NCI-H2196 treated with DMSO at 0.1 percent for 48 hours (cell line): ENCODE measurements at regions not wholly inside any gene's neighbourhood (a gene's known extent, or its start where the extent isn't known, plus 50 kb on each side); places are given as distances from the start of the nearest gene placed in this dataset.

Source experiments
- DNase-seq: peaks from one replicate; lab custom pipeline; 2025; ENCODE audit not compliant: unreplicated experiment; lab: John Stamatoyannopoulos, UW

DNA sequence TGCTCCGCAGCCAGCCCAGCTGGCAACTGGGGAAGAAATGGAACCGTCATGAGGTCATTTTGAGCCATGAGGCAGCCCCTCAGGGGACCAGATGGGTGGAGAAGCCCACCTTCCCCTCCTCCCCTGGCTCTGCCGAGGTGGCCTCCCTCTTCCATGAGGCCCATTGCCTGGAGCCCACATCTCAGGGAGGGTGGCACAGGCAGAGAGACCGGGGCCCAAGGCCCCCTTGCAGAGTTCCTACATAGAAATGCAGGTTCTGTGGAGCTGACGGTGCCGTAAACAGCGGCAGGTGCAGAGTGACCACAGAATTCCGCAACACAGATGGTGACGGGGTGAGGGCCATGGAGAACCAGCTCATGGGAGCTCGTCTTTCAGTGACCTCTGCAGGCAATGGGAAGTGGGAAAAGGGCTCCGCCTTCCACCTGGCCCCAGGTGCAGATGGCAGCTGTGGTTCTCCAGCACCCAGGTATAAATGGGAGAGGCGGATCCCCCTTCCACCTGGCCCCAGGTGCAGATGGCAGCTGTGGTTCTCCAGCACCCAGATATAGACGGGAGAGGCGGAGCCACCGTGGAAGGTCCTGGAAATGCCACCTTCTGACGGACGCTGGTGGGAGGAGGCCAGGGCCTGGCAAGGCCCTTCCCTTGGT is 765.4 kb downstream of the BRD1 start:
- DNase-seq = peak; percentile 2

- no peak for DNase-seq
Measured at GRCh38 chr22:49057910-49058309, 769.8 kb downstream of the BRD1 start.

DNA sequence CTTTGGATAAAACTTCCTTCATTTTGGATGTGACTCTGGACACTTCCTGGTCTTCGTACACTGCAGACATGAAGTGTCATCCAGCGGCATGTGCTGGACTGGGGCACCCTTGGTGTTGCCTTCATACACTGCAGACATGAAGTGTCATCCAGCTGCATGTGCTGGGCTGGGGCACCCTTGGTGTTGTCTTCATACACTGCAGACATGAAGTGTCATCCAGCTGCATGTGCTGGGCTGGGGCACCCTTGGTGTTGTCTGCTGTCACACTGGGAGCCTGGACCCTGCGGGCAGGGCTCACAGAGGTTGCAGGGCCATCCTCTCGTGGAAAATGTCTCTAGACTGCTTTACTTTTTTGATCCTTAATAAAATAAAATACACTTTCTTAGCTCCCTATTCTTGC is 771.4 kb downstream of the BRD1 start:
- no peak for DNase-seq

GRCh38 chr22:49055406-49055805 is 772.3 kb downstream of the BRD1 start:
- no peak for DNase-seq

DNA sequence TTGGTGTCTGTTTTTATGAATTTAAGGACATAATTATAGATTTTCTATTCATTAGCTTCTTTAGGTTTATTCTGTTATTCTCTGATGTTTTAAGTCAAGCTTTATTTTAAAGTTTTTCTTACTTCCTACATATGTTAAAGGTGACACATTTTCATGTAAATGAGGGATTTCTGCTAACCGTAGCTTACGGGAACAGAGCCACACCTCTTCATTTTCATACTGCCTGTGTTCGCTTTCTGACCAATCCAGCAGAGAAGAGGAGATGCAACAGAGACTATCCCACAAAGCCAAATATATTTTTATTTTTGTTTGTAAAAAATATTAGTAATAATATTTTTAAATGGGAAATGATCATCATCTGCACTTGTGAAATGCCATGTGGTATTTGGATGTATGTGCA is 774.1 kb downstream of the BRD1 start:
- no peak for DNase-seq

- no peak for DNase-seq
Measured at GRCh38 chr22:49052560-49052959, 775.1 kb downstream of the BRD1 start.

DNA sequence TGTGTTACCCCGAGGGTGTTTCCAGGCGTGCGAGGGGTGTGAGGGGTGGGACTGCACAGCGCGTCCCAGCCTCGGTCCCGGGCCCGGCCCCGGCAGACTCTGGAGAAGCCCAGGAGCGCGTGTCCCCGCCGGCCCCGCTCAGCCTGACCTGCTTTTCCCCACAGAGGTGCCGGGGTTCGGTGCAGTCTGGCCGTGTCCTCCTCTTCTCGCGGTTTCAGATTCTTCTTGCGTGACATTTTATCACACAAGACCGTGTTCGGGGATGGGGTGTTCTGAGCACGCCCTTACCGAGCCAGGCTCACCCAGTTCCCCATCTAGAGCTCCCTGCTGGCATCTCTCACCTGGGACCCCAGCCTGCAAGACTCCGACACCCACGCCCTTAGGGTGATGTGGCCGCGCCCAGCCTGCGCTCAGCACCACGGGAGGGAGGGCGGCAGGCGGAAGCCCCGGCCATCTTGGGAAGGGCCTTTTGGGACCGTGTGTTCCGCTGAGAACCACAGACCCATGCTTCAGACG is 775.6 kb downstream of the BRD1 start:
- no peak for DNase-seq

DNA sequence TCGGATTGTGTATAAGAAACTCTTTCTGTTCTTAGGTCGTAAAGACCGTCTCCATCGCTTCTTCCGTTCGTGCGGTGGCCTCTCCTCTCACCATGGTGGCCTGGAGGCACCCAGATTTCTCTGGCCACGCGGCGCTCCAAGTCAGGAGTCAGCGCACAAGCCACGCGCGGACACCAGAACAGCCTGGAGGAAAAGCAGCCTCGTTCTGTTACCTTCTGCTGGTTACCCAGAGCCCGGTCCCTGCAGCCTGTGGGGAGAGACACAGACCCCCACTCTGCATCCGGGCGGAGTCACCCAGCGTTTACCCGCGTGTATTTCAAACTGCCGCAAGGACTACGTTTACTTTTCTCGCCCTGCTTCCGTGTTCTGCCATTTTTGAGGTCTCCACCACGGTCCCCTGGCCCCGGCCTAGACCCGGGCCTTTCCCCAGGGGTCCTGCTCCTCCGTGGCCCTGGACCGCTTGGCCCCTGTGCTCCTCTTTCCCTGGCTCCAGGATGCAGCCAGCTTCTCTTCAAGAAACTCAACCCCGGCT is 776.1 kb downstream of the BRD1 start:
- DNase-seq = no peak

- DNase-seq = no peak
Measured at GRCh38 chr22:49049691-49050090, 778.0 kb downstream of the BRD1 start.

DNA sequence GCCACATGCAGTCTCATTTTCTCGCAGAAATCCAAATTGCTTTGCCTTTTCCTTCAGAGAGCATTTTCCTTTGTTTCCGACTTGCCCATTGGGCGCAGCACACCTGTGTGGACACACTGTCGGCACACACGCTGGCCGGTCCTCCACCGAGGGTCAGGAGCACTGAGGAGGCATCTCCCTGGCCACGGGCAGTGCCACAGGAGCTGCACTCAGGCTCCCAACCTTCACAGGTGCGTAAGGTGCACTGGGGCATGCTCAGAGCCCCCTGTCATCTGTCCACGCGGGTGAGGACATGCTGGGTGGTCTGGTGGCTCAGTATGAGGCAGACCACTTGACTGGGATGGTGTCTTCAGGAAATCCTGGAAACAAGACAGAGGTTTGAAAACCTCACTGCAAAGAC is 779.1 kb downstream of the BRD1 start:
- DNase-seq = no peak

GRCh38 chr22:49047447-49047846 is 780.2 kb downstream of the BRD1 start:
- DNase-seq = no peak

DNA sequence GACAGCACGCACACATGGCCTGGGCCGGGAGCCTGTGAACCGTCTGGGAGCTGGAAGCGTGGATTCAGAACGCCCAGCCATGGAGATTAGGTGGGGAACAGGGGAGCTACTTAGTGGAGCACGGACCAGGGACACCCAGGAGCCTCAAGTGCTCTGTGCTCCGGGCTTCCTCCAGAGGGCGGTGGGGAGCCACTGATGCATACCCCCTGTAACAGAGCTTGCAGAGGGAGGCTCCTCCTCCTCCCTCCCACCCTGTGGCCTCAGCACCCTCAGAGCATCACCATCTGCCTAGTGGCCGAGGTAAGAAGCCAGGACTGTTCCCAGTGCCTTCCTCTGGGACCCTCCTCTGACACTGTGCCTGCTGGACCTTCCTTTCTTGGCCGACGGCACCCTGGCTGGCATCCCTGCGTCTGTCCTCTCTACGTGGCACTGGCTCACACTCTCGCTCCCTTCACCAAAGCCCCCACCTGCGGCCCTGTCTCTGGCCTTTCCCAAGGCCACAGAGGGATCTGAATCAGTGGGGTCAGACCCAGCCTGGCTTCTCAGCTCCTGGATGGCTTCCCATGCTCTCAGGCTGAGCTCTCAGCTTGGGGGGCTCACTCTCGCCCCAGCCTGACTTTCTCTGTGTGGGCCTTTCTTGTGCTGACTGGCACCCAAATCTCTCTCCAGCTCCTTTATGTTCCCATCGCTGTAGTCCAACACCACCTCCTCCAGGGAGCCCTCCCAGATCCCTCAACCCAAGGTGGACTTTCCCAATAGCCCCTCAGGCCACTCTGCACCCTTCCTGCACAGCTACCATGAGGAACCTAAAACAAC is 780.9 kb downstream of the BRD1 start:
- no peak for DNase-seq

GRCh38 chr22:49046000-49046545 is 781.6 kb downstream of the BRD1 start:
- no peak for DNase-seq

DNA sequence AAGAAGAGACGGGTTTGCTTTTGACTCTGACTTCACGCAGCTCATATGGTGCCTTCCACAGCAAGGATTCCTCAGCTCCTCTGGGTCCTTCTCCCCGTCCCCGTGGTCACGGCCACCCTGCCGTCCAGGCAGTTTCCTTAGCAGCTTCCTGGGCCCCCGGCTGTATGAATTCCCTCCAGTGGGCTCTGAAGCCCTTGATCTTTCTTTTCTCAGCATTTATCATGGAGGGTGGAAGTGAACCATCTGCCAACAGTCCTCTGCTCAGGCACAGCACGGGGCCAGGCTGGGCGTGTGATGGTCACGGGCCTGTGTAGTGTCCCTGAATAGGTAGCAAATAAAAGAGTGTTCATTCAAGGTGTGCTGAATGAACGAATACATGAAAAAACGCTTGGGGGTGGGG is 782.4 kb downstream of the BRD1 start:
- no peak for DNase-seq

- DNase-seq = no peak
Measured at GRCh38 chr22:49044776-49045175, 782.9 kb downstream of the BRD1 start.

- no peak for DNase-seq
Measured at GRCh38 chr22:49044091-49044490, 783.6 kb downstream of the BRD1 start.

DNA sequence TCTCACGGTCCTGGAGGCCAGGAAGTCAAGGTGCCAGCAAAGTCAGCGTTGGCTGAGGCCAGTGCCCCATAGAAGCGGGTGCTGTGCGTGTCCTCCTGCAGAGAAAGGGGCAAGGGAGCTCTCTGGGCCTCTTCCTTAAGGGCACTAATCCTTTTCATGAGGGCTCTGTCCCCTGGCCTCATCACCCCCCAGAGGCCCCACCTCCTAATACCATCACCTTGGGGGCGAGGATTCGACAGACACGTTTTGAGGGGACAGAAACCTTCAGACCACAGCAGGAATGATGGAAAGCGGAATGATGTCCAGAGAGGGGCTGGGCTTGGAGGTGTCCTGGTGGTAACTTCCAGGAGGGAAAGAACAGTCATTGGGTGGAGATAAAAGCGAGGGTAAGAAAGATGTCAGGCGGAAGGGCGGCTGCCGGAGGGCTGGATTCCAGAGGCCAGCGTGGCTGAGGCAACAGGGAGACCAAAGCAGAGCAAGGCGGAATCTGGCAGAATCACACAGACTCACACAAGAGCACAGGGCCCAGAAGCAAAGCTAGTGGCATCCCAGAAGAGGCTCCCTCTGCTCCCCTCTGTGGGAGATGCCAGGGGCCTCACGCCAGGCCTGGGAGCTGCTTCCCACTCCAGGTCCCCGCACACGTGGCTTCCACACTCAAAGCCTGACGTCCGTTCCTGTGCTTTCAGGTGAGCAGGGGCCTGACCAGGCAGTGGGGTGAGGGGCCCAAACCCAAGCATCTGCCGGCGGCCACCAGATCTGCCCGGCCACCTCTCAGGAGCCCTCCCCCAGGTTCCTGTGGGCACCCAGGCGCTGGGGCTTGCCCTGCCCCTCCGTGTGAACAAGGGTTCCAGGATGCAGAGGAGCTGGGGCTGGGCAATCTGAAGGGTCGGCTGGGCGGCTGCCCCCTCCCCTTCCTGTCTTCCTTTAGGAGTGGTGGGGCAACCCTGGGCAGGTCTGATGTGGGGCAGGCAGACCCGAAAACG is 784.5 kb downstream of the BRD1 start:
- no peak for DNase-seq

DNA sequence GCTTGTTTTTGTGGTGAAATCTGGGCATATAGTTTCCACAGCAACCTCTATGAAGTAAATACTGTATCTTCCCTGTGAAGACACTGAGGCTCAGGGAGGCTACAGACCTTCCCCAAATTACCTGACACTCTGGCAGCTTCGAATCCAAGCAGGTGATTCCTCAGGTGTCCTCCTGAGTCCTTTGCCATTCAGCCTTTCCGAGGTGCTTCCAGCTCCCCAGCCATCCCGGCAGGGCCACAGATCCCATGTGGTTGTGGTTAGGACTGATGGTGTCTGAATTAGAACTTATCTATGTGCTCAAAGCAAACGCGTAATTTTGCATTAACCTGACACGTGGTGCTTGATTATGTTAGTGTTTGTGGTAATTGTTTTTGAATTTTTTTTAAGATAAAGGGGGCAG is 785.6 kb downstream of the BRD1 start:
- no peak for DNase-seq

DNA sequence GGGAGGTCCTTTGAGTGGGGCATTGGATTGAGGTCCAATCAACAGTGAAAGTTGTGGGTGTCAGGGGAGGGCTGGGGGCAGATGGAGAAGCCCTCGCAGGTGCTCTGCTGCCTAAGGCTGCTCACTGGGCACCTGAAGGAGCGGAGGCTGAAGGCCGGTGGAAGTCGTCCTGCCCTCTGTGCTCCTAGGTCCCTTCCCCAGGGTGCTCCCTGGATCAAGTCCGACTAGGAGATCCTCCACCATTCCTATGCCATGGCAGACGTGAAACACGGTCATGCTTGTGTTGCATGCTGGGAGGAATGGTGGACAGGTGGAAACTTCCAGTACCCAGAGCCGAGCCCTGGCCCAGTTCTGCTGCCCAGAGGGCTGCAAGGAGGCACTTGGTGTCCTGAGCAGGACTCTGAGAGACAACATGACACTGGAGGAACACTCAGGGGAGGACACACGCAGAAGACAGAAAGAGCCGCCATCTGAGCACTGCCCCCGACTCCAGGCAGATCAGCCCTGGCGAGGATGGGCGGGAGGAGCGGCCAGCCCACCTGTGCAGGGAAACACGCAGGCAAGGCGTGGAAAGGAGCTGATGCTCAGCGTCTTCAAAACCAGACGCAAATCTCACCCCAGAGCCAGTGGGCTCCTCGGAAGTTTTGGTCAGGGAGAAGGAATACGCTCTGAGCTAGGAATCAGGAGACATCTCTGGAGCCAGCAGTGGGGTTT is 786.8 kb downstream of the BRD1 start:
- DNase-seq = no peak

GRCh38 chr22:49040111-49040510 is 787.6 kb downstream of the BRD1 start:
- no peak for DNase-seq
